Esophagus squamous epithelium (tissue), 4 donors: ENCODE measurements at regions not wholly inside any gene's neighbourhood (a gene's known extent, or its start where the extent isn't known, plus 50 kb on each side); places are given as distances from the start of the nearest gene placed in this dataset.

ENCODE experiments used
- POLR2A ChIP-seq, 4 donors: fragments of 450-650 bp; IDR thresholded peaks; one replicate each; pipeline ENCODE4 v1.6.1; 2017; ENCODE audit warnings: antibody characterized with exemption in 4 of 4, mild to moderate bottlenecking in 4 of 4, moderate library complexity in 3 of 4
- TF ChIP-seq, protein P1 (sequence below), 6 experiments: fragments of 450-650 bp in 4 of 6; fragments of 200-600 bp in 2 of 6; sonication (generic) in 2 of 6; IDR thresholded peaks; one replicate each; pipeline ENCODE4 v1.5.1; 2016 to 2019; ENCODE audit warnings: antibody characterized with exemption in 6 of 6, mild to moderate bottlenecking in 4 of 6, moderate library complexity in 4 of 6

DNA sequence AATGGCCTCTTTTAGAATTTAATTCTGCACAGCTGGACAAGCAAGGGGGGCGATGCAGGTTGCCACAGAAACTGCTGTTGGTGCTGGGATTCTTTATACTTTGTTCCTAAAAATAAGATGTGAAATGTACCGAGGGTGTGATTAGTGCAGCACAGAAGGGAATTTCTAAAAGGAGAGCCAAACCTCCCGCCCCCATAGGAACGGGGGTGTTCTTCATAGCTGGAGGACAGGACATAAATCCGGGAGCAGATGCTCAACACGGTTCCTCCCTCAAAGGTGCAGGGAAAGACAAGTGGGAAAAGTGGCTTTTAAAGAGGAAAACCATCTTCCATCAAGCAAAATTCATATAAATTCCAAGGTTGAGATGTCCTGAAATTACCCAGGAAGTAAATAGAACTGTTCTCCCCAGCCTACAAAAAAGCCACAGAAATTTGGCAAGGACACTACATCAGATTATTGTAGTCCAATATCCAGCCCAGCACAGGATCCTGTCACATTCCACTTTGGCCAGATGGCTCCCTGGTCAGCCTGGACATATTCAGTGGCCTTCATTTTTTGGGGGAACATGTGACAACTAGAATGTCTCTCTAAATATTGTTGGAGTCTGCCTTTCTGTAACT, 51.4 kb upstream of the TMX1 start:
- TF ChIP-seq, protein P1, sequence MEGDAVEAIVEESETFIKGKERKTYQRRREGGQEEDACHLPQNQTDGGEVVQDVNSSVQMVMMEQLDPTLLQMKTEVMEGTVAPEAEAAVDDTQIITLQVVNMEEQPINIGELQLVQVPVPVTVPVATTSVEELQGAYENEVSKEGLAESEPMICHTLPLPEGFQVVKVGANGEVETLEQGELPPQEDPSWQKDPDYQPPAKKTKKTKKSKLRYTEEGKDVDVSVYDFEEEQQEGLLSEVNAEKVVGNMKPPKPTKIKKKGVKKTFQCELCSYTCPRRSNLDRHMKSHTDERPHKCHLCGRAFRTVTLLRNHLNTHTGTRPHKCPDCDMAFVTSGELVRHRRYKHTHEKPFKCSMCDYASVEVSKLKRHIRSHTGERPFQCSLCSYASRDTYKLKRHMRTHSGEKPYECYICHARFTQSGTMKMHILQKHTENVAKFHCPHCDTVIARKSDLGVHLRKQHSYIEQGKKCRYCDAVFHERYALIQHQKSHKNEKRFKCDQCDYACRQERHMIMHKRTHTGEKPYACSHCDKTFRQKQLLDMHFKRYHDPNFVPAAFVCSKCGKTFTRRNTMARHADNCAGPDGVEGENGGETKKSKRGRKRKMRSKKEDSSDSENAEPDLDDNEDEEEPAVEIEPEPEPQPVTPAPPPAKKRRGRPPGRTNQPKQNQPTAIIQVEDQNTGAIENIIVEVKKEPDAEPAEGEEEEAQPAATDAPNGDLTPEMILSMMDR (IDR thresholded peaks at IDR 0.05) = no peak
- TF ChIP-seq POLR2A (IDR thresholded peaks at IDR 0.05) = no peak
